ENCODE measurements at regions not wholly inside any gene's neighbourhood (a gene's known extent, or its start where the extent isn't known, plus 50 kb on each side); places are given as distances from the start of the nearest gene placed in this dataset.

- TF ChIP-seq POLR2AphosphoS5 (IDR thresholded peaks at IDR 0.05; ENCODE audit: borderline replicate concordance, low read depth, low read length) (no peak), EZH2 (IDR thresholded peaks at IDR 0.05) (no peak), FOXP2 (optimal IDR thresholded peaks at IDR 0.05; ENCODE audit: control extremely low read depth, extremely low read length, insufficient read depth) (no peak)
These were observed 542.6 kb downstream of the HDGFL1 start for GRCh38 chr6:23111984-23112383.
